ENCODE measurements at regions not wholly inside any gene's neighbourhood (a gene's known extent, or its start where the extent isn't known, plus 50 kb on each side); places are given as distances from the start of the nearest gene placed in this dataset.
"Not testable (repeated sequence)": the region's sequence is repeated elsewhere in the genome, so short reads cannot be mapped to it uniquely, and the experiment has no call there.

GRCh38 chr4:103853627-103854026 is 133.8 kb upstream of the TACR3 start:
- DNase-seq (ENCODE audit: low spot score), result no peak

GRCh38 chr4:103853146-103853545 is 133.4 kb upstream of the TACR3 start:
- DNase-seq (ENCODE audit: low spot score), result no peak

- DNase-seq (ENCODE audit: low spot score), result no peak
These were observed 125.3 kb upstream of the TACR3 start for GRCh38 chr4:103845075-103845474.

GRCh38 chr4:103842637-103843239 is 123.0 kb upstream of the TACR3 start:
- DNase-seq (ENCODE audit: low spot score), result no peak

- DNase-seq (ENCODE audit: low spot score), result no peak
These were observed 122.3 kb upstream of the TACR3 start for GRCh38 chr4:103842076-103842475.

- DNase-seq (ENCODE audit: low spot score), result not testable (repeated sequence)
These were observed 90.5 kb upstream of the TACR3 start for GRCh38 chr4:103810308-103810707.

- DNase-seq (ENCODE audit: low spot score), result no peak
These were observed 83.0 kb upstream of the TACR3 start for GRCh38 chr4:103802766-103803165.

GRCh38 chr4:103787057-103787456 is 67.3 kb upstream of the TACR3 start:
- no peak for DNase-seq (ENCODE audit: low spot score)

- no peak for DNase-seq (ENCODE audit: low spot score)
These were observed 66.8 kb upstream of the TACR3 start for GRCh38 chr4:103786593-103786992.

- DNase-seq (ENCODE audit: low spot score), result no peak
These were observed 66.2 kb upstream of the TACR3 start for GRCh38 chr4:103786014-103786413.

GRCh38 chr4:103778221-103778620 is 58.4 kb upstream of the TACR3 start:
- DNase-seq (ENCODE audit: low spot score), result no peak

GRCh38 chr4:103774326-103774825 is 54.6 kb upstream of the TACR3 start:
- DNase-seq (ENCODE audit: low spot score), result no peak

GRCh38 chr4:103773691-103774231 is 54.0 kb upstream of the TACR3 start:
- no peak for DNase-seq (ENCODE audit: low spot score)

All from putamen (tissue), 1 donor.